ENCODE measurements at regions not wholly inside any gene's neighbourhood (a gene's known extent, or its start where the extent isn't known, plus 50 kb on each side); places are given as distances from the start of the nearest gene placed in this dataset.

- peak; percentile 32; the same call in 1 of the 2 replicates for TF ChIP-seq DPF2 (IDR thresholded peaks at IDR 0.05)
- TF ChIP-seq CBX3 (IDR thresholded peaks at IDR 0.05; ENCODE audit: borderline replicate concordance, low read depth), result no peak
- no peak for TF ChIP-seq SUPT20H (IDR thresholded peaks at IDR 0.05; ENCODE audit: borderline replicate concordance, control insufficient read depth, low read depth, low read length)
- TF ChIP-seq ZNF217 (IDR thresholded peaks at IDR 0.05), result no peak
- TF ChIP-seq RUNX3 (IDR thresholded peaks at IDR 0.05; ENCODE audit: low read length), result peak; percentile 84
- TF ChIP-seq USF1 (IDR thresholded peaks at IDR 0.05; ENCODE audit: borderline replicate concordance, extremely low read length, insufficient read depth, low read depth, low read length), result no peak
- TF ChIP-seq CHD1 (IDR thresholded peaks at IDR 0.05; ENCODE audit: low read depth, low read length), result no peak
- no peak for TF ChIP-seq CREM (IDR thresholded peaks at IDR 0.05; ENCODE audit: low read depth)
- no peak for TF ChIP-seq NBN (IDR thresholded peaks at IDR 0.05)
- no peak for TF ChIP-seq FOXK2 (IDR thresholded peaks at IDR 0.05)
- no peak for TF ChIP-seq BMI1 (IDR thresholded peaks at IDR 0.05; ENCODE audit: borderline replicate concordance)
- TF ChIP-seq ZZZ3 (IDR thresholded peaks at IDR 0.05; ENCODE audit: control insufficient read depth, insufficient read length, low read depth), result no peak
- no peak for TF ChIP-seq IRF3 (IDR thresholded peaks at IDR 0.05)
- TF ChIP-seq HSF1 (IDR thresholded peaks at IDR 0.05; ENCODE audit: low read depth, low read length), result no peak
- TF ChIP-seq ELK1 (IDR thresholded peaks at IDR 0.05; ENCODE audit: low read depth, low read length), result no peak
- TF ChIP-seq ESRRA (IDR thresholded peaks at IDR 0.05; ENCODE audit: low read length), result no peak
- TF ChIP-seq POLR2AphosphoS2 (IDR thresholded peaks at IDR 0.05; ENCODE audit: low read depth, low read length), result no peak
- TF ChIP-seq CHD2 (IDR thresholded peaks at IDR 0.05; ENCODE audit: borderline replicate concordance, low read depth, low read length), result no peak
- no peak for TF ChIP-seq BCL3 (IDR thresholded peaks at IDR 0.05; ENCODE audit: borderline replicate concordance, insufficient read depth, low read depth, low read length, poor library complexity, severe bottlenecking)
- peak; percentile 60; the same call in 1 of the 2 replicates for TF ChIP-seq BCL11A (IDR thresholded peaks at IDR 0.05; ENCODE audit: low read depth, low read length)
- TF ChIP-seq ZNF384 (IDR thresholded peaks at IDR 0.05; ENCODE audit: borderline replicate concordance, low read depth, low read length), result no peak
- TF ChIP-seq PAX8 (IDR thresholded peaks at IDR 0.05), result no peak
- no peak for TF ChIP-seq ZSCAN29 (IDR thresholded peaks at IDR 0.05)
- no peak for TF ChIP-seq ZNF622 (IDR thresholded peaks at IDR 0.05)
- no peak for TF ChIP-seq ZNF24 (IDR thresholded peaks at IDR 0.05)
- TF ChIP-seq CEBPB (IDR thresholded peaks at IDR 0.05; ENCODE audit: borderline replicate concordance in 1 of 2, low read depth in 2 of 2, low read length in 2 of 2), result no peak
- TF ChIP-seq KAT2A (conservative IDR thresholded peaks at IDR 0.05; ENCODE audit: control insufficient read depth, low read depth, low read length), result no peak
These were observed 890.7 kb upstream of the INTU start (continued) for GRCh38 chr4:126742048-126742447.
